ENCODE measurements at regions not wholly inside any gene's neighbourhood (a gene's known extent, or its start where the extent isn't known, plus 50 kb on each side); places are given as distances from the start of the nearest gene placed in this dataset.
"Not testable (repeated sequence)": the region's sequence is repeated elsewhere in the genome, so short reads cannot be mapped to it uniquely, and the experiment has no call there.

DNA sequence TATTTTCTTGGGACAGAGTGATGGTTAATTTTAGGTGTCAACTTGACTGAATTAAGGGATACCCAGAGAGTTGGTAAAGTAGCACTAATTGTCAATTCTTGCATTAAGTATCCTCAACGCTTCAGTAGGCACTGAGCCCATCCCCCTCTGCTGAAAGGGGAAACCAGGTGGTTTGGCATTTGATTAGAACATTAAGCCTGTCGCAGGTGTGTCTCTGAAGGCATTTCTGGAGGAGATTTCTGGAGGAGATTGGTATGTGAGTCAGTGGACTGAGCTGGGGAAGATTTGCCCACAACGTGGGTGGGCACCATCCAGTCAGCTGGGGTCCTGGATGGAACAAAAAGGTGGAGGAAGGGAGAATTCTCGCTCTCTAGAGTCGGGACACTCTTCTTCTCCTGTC, 119.8 kb downstream of the RFX6 start:
- H3K27ac ChIP-seq: no peak overlapping the region
- H3K27me3 ChIP-seq (ENCODE audit: insufficient read depth, low read depth, severe bottlenecking): no peaks in the 10 kb centered on the region
- no peaks in the 10 kb centered on the region for H3K36me3 ChIP-seq
- H3K4me3 ChIP-seq (ENCODE audit: low read depth, low read length): no peak overlapping the region
- TF ChIP-seq, protein P1, sequence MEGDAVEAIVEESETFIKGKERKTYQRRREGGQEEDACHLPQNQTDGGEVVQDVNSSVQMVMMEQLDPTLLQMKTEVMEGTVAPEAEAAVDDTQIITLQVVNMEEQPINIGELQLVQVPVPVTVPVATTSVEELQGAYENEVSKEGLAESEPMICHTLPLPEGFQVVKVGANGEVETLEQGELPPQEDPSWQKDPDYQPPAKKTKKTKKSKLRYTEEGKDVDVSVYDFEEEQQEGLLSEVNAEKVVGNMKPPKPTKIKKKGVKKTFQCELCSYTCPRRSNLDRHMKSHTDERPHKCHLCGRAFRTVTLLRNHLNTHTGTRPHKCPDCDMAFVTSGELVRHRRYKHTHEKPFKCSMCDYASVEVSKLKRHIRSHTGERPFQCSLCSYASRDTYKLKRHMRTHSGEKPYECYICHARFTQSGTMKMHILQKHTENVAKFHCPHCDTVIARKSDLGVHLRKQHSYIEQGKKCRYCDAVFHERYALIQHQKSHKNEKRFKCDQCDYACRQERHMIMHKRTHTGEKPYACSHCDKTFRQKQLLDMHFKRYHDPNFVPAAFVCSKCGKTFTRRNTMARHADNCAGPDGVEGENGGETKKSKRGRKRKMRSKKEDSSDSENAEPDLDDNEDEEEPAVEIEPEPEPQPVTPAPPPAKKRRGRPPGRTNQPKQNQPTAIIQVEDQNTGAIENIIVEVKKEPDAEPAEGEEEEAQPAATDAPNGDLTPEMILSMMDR (IDR thresholded peaks at IDR 0.05; ENCODE audit: low read depth, low read length): no peak
- no peak for DNase-seq
- peaks cover 2% of the 10 kb centered on the region for H3K9me3 ChIP-seq (ENCODE audit: severe bottlenecking)

DNA sequence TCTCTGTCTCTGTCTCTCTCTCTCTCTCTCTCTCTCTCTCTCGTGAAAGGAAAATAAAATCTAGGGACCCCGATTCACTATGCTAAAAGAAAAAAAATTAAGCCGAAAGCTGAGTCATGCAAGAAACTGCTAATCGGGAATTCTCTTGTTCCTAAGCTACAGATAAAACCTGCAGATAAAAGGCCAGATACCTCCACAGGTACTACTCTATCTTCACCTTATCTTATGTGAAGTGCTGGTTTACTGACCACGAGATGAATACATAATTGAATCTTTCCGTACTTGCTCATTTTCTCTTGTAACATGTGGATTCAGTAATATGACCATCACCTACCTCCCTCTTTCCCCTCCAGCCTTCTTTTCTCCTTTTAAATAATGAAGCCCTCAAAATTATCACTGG, 120.5 kb downstream of the RFX6 start:
- DNase-seq: no peak
- no peaks in the 10 kb centered on the region for H3K36me3 ChIP-seq
- TF ChIP-seq, protein P1 (IDR thresholded peaks at IDR 0.05; ENCODE audit: low read depth, low read length): no peak
- H3K4me3 ChIP-seq (ENCODE audit: low read depth, low read length): no peak overlapping the region
- H3K27me3 ChIP-seq (ENCODE audit: insufficient read depth, low read depth, severe bottlenecking): no peaks in the 10 kb centered on the region
- H3K27ac ChIP-seq: no peak overlapping the region
- peaks cover 2% of the 10 kb centered on the region for H3K9me3 ChIP-seq (ENCODE audit: severe bottlenecking)

DNA sequence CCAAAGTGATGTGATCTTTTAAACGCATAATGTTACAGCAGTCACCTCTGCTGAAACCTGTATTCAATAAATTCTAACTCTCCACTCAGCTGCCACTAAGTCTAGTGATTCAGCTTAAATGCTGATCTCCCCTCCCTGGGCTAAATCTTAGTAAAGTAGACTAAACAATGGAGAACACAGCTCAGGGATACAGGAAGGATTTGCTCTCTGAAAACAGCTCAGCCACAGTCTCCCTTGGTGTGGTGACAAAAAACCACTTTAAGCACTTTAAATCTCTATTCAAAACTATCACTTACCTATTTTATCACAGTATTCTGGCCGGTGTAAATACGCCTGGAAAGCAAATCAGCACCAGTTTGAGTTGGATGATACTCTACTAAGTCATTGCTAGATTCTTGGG, 130.6 kb downstream of the RFX6 start:
- Histone ChIP-seq H3K4me3 (ENCODE audit: low read depth, low read length) (no peak overlapping the region), H3K9me3 (ENCODE audit: severe bottlenecking) (no peaks in the 10 kb centered on the region), H3K27ac (peak overlapping the region; percentile 30), H3K36me3 (no peaks in the 10 kb centered on the region), H3K27me3 (ENCODE audit: insufficient read depth, low read depth, severe bottlenecking) (no peaks in the 10 kb centered on the region)
- TF ChIP-seq, protein P1 (IDR thresholded peaks at IDR 0.05; ENCODE audit: low read depth, low read length): no peak
- peak; percentile 35 for DNase-seq

DNA sequence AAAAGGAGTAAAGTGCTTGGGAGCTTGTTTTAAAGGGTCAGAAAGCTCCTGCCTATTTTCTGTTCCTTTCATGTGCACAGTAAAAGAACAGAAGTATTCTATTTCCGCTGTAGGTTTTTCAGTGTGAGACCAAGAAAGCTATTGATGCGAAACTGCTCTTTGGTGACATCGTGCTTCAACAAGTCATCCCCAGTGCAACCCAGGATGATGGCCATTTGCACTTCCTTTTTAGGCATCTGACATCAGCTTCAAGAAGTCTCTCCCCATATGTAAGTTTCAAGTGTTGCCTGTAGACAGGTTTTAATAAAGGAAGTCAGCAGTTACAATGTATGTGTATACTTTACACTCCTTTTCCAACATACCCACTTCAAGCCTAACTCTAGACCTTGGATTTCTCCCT, 131.6 kb downstream of the RFX6 start:
- no peaks in the 10 kb centered on the region for H3K9me3 ChIP-seq (ENCODE audit: severe bottlenecking)
- H3K27ac ChIP-seq: no peak overlapping the region
- H3K36me3 ChIP-seq: no peaks in the 10 kb centered on the region
- TF ChIP-seq, protein P1 (IDR thresholded peaks at IDR 0.05; ENCODE audit: low read depth, low read length): no peak
- no peaks in the 10 kb centered on the region for H3K27me3 ChIP-seq (ENCODE audit: insufficient read depth, low read depth, severe bottlenecking)
- no peak for DNase-seq
- no peak overlapping the region for H3K4me3 ChIP-seq (ENCODE audit: low read depth, low read length)

DNA sequence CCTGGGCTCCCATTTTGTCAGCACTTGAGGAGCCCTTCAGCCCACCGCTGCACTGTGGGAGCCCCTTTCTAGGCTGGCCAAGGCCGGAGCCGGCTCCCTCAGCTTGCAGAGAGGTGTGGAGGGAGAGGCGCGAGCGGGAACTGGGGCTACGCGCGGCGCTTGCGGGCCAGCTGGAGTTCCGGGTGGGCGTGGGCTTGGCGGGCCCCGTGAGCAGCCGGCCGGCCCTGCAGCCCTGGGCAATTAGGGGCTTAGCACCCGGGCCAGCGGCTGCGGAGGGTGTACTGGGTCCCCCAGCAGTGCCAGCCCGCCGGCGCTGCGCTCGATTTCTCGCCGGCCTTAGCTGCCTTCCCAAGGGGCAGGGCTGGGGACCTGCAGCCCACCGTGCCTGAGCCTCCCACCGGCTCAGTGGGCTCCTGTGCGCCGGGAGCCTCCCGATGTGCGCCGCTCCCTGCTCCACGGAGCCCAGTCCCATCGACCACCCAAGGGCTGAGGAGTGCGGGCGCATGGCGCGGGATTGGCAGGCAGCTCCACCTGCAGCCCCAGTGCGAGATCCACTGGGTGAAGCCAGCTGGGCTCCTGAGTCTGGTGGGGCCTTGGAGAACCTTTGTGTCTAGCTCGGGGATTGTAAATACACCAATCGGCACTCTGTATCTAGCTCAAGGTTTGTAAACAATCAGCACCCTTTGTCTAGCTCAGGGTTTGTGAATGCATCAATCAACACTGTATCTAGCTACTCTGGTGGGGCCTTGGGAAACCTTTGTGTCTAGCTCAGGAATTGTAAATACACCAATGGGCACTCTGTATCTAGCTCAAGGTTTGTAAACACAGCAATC, 137.8 kb downstream of the RFX6 start:
- DNase-seq; H3K27me3 ChIP-seq (ENCODE audit: insufficient read depth, low read depth, severe bottlenecking); H3K36me3 ChIP-seq; H3K4me3 ChIP-seq (ENCODE audit: low read depth, low read length); H3K27ac ChIP-seq; H3K9me3 ChIP-seq (ENCODE audit: severe bottlenecking): not testable (repeated sequence)

DNA sequence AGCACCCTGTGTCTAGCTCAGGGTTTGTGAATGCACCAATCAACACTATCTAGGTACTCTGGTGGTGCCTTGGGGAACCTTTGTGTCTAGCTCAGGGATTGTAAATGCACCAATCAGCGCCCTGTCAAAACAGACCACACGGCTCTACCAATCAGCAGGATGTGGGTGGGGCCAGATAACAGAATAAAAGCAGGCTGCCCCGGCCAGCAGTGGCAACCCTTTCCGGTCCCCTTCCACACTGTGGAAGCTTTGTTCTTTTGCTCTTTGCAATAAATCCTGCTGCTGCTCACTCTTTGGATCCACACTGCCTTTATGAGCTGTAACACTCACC, 138.4 kb downstream of the RFX6 start:
- DNase-seq, H3K36me3 ChIP-seq, H3K27ac ChIP-seq: not testable (repeated sequence)

DNA sequence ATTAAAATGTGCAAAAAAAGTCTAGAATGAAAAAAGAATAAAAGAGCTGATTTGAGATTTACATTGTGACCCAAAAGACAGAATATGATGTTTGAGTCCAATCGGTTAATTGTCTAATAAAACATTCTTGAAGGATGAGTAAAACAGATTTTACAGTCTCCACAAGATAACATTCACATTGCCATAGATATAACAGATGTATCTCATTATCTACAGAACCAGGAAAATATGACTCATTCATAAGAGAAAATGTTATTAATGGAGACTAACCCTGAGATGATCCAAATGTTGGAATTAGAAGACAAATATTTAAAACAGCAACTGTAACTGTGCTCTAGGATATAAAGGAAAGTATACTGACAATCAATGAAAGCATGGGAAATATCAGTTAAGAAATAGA, 141.7 kb downstream of the RFX6 start:
- Histone ChIP-seq H3K27ac (no peak overlapping the region), H3K9me3 (ENCODE audit: severe bottlenecking) (no peaks in the 10 kb centered on the region), H3K4me3 (ENCODE audit: low read depth, low read length) (no peak overlapping the region), H3K27me3 (ENCODE audit: insufficient read depth, low read depth, severe bottlenecking) (no peaks in the 10 kb centered on the region), H3K36me3 (no peaks in the 10 kb centered on the region)
- TF ChIP-seq, protein P1 (IDR thresholded peaks at IDR 0.05; ENCODE audit: low read depth, low read length): no peak
- DNase-seq: no peak

More for the DNA sequence above, 138.4 kb downstream of the RFX6 start:
- not testable (repeated sequence) for H3K9me3 ChIP-seq (ENCODE audit: severe bottlenecking); H3K4me3 ChIP-seq (ENCODE audit: low read depth, low read length); H3K27me3 ChIP-seq (ENCODE audit: insufficient read depth, low read depth, severe bottlenecking)
